DMS114 treated with DMSO at 0.1 percent for 48 hours (cell line): ENCODE measurements at regions not wholly inside any gene's neighbourhood (a gene's known extent, or its start where the extent isn't known, plus 50 kb on each side); places are given as distances from the start of the nearest gene placed in this dataset.

Experiments
- DNase-seq: peaks from one replicate; lab custom pipeline; 2025; ENCODE audit not compliant: unreplicated experiment; lab: John Stamatoyannopoulos, UW

GRCh38 chr2:128681507-128681906, 362.8 kb upstream of the HS6ST1 start:
- DNase-seq: no peak

- DNase-seq: no peak
Observed at GRCh38 chr2:128682266-128682665, 363.6 kb upstream of the HS6ST1 start.

GRCh38 chr2:128682729-128683284, 364.1 kb upstream of the HS6ST1 start:
- no peak for DNase-seq

- DNase-seq: no peak
Observed at GRCh38 chr2:128684523-128684922, 365.9 kb upstream of the HS6ST1 start.

GRCh38 chr2:128685841-128686496, 367.3 kb upstream of the HS6ST1 start:
- DNase-seq: no peak

GRCh38 chr2:128686497-128686859, 367.8 kb upstream of the HS6ST1 start:
- no peak for DNase-seq

- DNase-seq: no peak
Observed at GRCh38 chr2:128686881-128687555, 368.4 kb upstream of the HS6ST1 start.

GRCh38 chr2:128687565-128687964, 368.9 kb upstream of the HS6ST1 start:
- DNase-seq: no peak

- DNase-seq: no peak
Observed at GRCh38 chr2:128689971-128690370, 371.3 kb upstream of the HS6ST1 start.

GRCh38 chr2:128690431-128690830, 371.8 kb upstream of the HS6ST1 start:
- DNase-seq: no peak

- DNase-seq: no peak
Observed at GRCh38 chr2:128690869-128691268, 372.2 kb upstream of the HS6ST1 start.

- DNase-seq: no peak
Observed at GRCh38 chr2:128691526-128691925, 372.9 kb upstream of the HS6ST1 start.

GRCh38 chr2:128692895-128693742, 374.5 kb upstream of the HS6ST1 start:
- no peak for DNase-seq

- no peak for DNase-seq
Observed at GRCh38 chr2:128693743-128694029, 375.0 kb upstream of the HS6ST1 start.

- DNase-seq: no peak
Observed at GRCh38 chr2:128695646-128696220, 377.1 kb upstream of the HS6ST1 start.

- no peak for DNase-seq
Observed at GRCh38 chr2:128696421-128696820, 377.8 kb upstream of the HS6ST1 start.

GRCh38 chr2:128701418-128701817, 382.8 kb upstream of the HS6ST1 start:
- DNase-seq: no peak

GRCh38 chr2:128702616-128703015, 383.9 kb upstream of the HS6ST1 start:
- DNase-seq: no peak

- no peak for DNase-seq
Observed at GRCh38 chr2:128708106-128708816, 389.6 kb upstream of the HS6ST1 start.

- DNase-seq: no peak
Observed at GRCh38 chr2:128710242-128710641, 391.6 kb upstream of the HS6ST1 start.

GRCh38 chr2:128710729-128711128, 392.1 kb upstream of the HS6ST1 start:
- no peak for DNase-seq
